ENCODE measurements at regions not wholly inside any gene's neighbourhood (a gene's known extent, or its start where the extent isn't known, plus 50 kb on each side); places are given as distances from the start of the nearest gene placed in this dataset.

- 90% methylated on average over 2 of the region's 2 CpGs for WGBS (ENCODE audit: insufficient coverage)
- Mint-ChIP-seq H3K9me3 (peaks cover 0 to 5% (median 0%) of the 10 kb centered on the region in 7 donors), H3K27ac (no peak overlapping the region), H3K27me3 (ENCODE audit: low read depth in 3 of 3) (peaks cover 0 to under 1% (median 0%) of the 10 kb centered on the region in 3 donors), H3K4me3 (no peak overlapping the region), H3K4me1 (no peaks in the 10 kb centered on the region), H3K36me3 (no peaks in the 10 kb centered on the region)
- Histone ChIP-seq H3K9ac (ENCODE audit: insufficient read depth, low read length, poor library complexity, severe bottlenecking) (no peak overlapping the region), H3K4me2 (replicated peaks; ENCODE audit: extremely low read depth, low read length, poor library complexity, severe bottlenecking) (no peak overlapping the region), H3K79me2 (ENCODE audit: insufficient read depth, low read length) (no peaks in the 10 kb centered on the region), H3K4me3 (replicated peaks in 1 of 3; ENCODE audit: low read depth in 2 of 3, low read length in 3 of 3) (no peak overlapping the region), H3K27me3 (ENCODE audit: control insufficient read depth in 2 of 2, insufficient read depth in 2 of 2, low read length in 2 of 2) (no peaks in the 10 kb centered on the region), H2AFZ (ENCODE audit: insufficient read depth, low read depth, low read length, poor library complexity, severe bottlenecking) (no peak overlapping the region), H4K20me1 (ENCODE audit: insufficient read depth, low read length) (no peaks in the 10 kb centered on the region), H3K9me3 (replicated peaks in 1 of 2; ENCODE audit: control insufficient read depth in 1 of 2, insufficient read depth in 1 of 2, low read length in 2 of 2) (peaks cover 0 to under 1% of the 10 kb centered on the region in 2 donors), H3K27ac (ENCODE audit: low read depth in 1 of 2, low read length in 2 of 2) (no peak overlapping the region), H3K36me3 (replicated peaks in 1 of 2; ENCODE audit: control insufficient read depth in 1 of 2, insufficient read depth in 2 of 2, low read length in 2 of 2) (no peaks in the 10 kb centered on the region), H3K4me1 (ENCODE audit: control insufficient read depth in 1 of 2, insufficient read depth in 2 of 2, low read length in 2 of 2) (no peaks in the 10 kb centered on the region)
- TF ChIP-seq CTCF (IDR thresholded peaks at IDR 0.05), result no peak
- intact Hi-C loops (cut with micrococcal nuclease), result no loop called here
- DNase-seq, result no peak
Observed at GRCh38 chr3:166696103-166696502, 684.0 kb downstream of the ZBBX start.

DNA sequence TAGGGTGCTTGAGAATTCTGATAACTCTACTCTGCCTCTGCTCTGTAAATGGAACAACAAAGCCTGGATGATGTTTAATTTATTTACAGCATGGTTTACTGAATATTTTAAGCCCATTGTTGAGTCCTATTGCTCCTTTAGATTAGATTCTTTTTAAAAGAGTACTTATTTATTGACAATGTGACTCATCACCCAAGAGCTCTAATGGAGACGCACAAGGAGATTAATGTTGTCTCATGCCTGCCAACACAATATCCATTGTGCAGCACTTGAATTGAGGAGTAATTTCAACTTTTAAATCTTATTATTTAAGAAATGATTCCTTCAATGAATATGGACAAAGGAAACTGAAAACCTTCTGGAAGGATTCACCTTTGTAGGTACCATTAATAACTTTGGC, 691.4 kb downstream of the ZBBX start:
- H3K4me2 ChIP-seq (replicated peaks; ENCODE audit: extremely low read depth, low read length, poor library complexity, severe bottlenecking), result no peak overlapping the region
- WGBS (ENCODE audit: insufficient coverage), result no CpG with 5 or more reads among the region's 1 CpG
- H3K36me3 Mint-ChIP-seq, result no peaks in the 10 kb centered on the region

More for the DNA sequence above, 691.4 kb downstream of the ZBBX start:
- no peaks in the 10 kb centered on the region for H3K4me1 Mint-ChIP-seq
- intact Hi-C loops (cut with micrococcal nuclease), result no loop called here
- Histone ChIP-seq H3K27me3 (ENCODE audit: control insufficient read depth in 2 of 2, insufficient read depth in 2 of 2, low read length in 2 of 2) (no peaks in the 10 kb centered on the region), H3K36me3 (replicated peaks in 1 of 2; ENCODE audit: control insufficient read depth in 1 of 2, insufficient read depth in 2 of 2, low read length in 2 of 2) (no peaks in the 10 kb centered on the region), H3K79me2 (ENCODE audit: insufficient read depth, low read length) (no peaks in the 10 kb centered on the region), H3K9me3 (replicated peaks in 1 of 2; ENCODE audit: control insufficient read depth in 1 of 2, insufficient read depth in 1 of 2, low read length in 2 of 2) (peaks cover 4 to 8% of the 10 kb centered on the region in 2 donors), H4K20me1 (ENCODE audit: insufficient read depth, low read length) (no peaks in the 10 kb centered on the region), H3K4me3 (replicated peaks in 1 of 3; ENCODE audit: low read depth in 2 of 3, low read length in 3 of 3) (no peak overlapping the region), H2AFZ (ENCODE audit: insufficient read depth, low read depth, low read length, poor library complexity, severe bottlenecking) (no peak overlapping the region), H3K4me1 (ENCODE audit: control insufficient read depth in 1 of 2, insufficient read depth in 2 of 2, low read length in 2 of 2) (no peaks in the 10 kb centered on the region), H3K9ac (ENCODE audit: insufficient read depth, low read length, poor library complexity, severe bottlenecking) (no peak overlapping the region), H3K27ac (ENCODE audit: low read depth in 1 of 2, low read length in 2 of 2) (no peak overlapping the region)
- no peak for TF ChIP-seq CTCF (IDR thresholded peaks at IDR 0.05)
- peaks cover 0 to 2% (median 0%) of the 10 kb centered on the region in 3 donors for H3K27me3 Mint-ChIP-seq (ENCODE audit: low read depth in 3 of 3)
- no peak for DNase-seq
- no peak overlapping the region for H3K27ac Mint-ChIP-seq
- peaks cover 0 to 9% (median 2%) of the 10 kb centered on the region in 7 donors for H3K9me3 Mint-ChIP-seq
- H3K4me3 Mint-ChIP-seq, result no peak overlapping the region

Data from CD14-positive monocyte (primary cell).